OCI-LY1 (cell line): ENCODE measurements at regions not wholly inside any gene's neighbourhood (a gene's known extent, or its start where the extent isn't known, plus 50 kb on each side); places are given as distances from the start of the nearest gene placed in this dataset.
"Not testable (repeated sequence)": the region's sequence is repeated elsewhere in the genome, so short reads cannot be mapped to it uniquely, and the experiment has no call there.

Source experiments
- H2AFZ ChIP-seq: fragments of 200-600 bp; sonication (generic), shearing (Covaris generic); 2 replicates; pipeline ENCODE4 v1.6.0; 2014; ENCODE audit warnings: antibody characterized with exemption, mild to moderate bottlenecking, low read length
- H3F3A ChIP-seq: fragments of 200-600 bp; sonication (generic), shearing (Covaris generic); 2 replicates; pipeline ENCODE4 v1.6.0; 2014; ENCODE audit warnings: mild to moderate bottlenecking, antibody characterized with exemption, low read length, moderate library complexity; ENCODE audit not compliant: insufficient read depth
- H3K27ac ChIP-seq: fragments of 200-600 bp; sonication (generic); 2 replicates; pipeline ENCODE4 v1.5.1; 2014; ENCODE audit warnings: low read length, mixed run types, mild to moderate bottlenecking, low read depth; ENCODE audit not compliant: poor library complexity, severe bottlenecking
- H3K27me3 ChIP-seq: fragments of 200-600 bp; sonication (generic); 2 replicates; pipeline ENCODE4 v1.6.0; 2014; ENCODE audit warnings: antibody characterized with exemption, mild to moderate bottlenecking, low read length, moderate library complexity; ENCODE audit not compliant: insufficient read depth
- H3K36me3 ChIP-seq: fragments of 200-600 bp; sonication (generic); 2 replicates; pipeline ENCODE4 v1.6.1; 2014; ENCODE audit warnings: mild to moderate bottlenecking, antibody characterized with exemption, low read length, moderate library complexity, mixed read lengths; ENCODE audit not compliant: insufficient read depth
- H3K4me1 ChIP-seq: fragments of 200-600 bp; sonication (generic); 2 replicates; pipeline ENCODE4 v1.5.1; 2014; ENCODE audit warnings: mild to moderate bottlenecking, low read length, moderate library complexity; ENCODE audit not compliant: insufficient read depth, severe bottlenecking
- H3K4me2 ChIP-seq: fragments of 200-600 bp; sonication (generic), shearing (Covaris generic); 2 replicates; pipeline ENCODE4 v1.6.1; 2014; ENCODE audit warnings: low read length
- H3K4me3 ChIP-seq: fragments of 200-600 bp; sonication (generic); 2 replicates; pipeline ENCODE4 v1.5.1; 2014; ENCODE audit warnings: low read length, low read depth, mild to moderate bottlenecking, mixed read lengths; ENCODE audit not compliant: poor library complexity, severe bottlenecking
- H3K79me2 ChIP-seq: fragments of 200-600 bp; shearing (Covaris generic); 2 replicates; pipeline ENCODE4 v1.6.1; 2016; ENCODE audit warnings: mixed run types, low read length, mixed read lengths; ENCODE audit not compliant: insufficient read depth
- H3K9ac ChIP-seq: fragments of 200-600 bp; sonication (generic), shearing (Covaris generic); 2 replicates; pipeline ENCODE4 v1.6.1; 2014; ENCODE audit warnings: mild to moderate bottlenecking, low read length, mixed read lengths
- H3K9me2 ChIP-seq: fragments of 200-600 bp; sonication (generic), shearing (Covaris generic); 2 replicates; pipeline ENCODE4 v1.6.1; 2014; ENCODE audit warnings: low read depth, mild to moderate bottlenecking, low read length, mixed read lengths
- H3K9me3 ChIP-seq: fragments of 200-600 bp; shearing (Covaris generic); 2 replicates; pipeline ENCODE4 v1.6.1; 2014; ENCODE audit warnings: low read length, mixed read lengths
- H4K20me1 ChIP-seq: fragments of 200-600 bp; sonication (generic), shearing (Covaris generic); 2 replicates; pipeline ENCODE4 v1.6.0; 2016; ENCODE audit warnings: mild to moderate bottlenecking, low read length; ENCODE audit not compliant: insufficient read depth
- EZH2 ChIP-seq: fragments of 200-600 bp; sonication (generic), shearing (Covaris generic); IDR thresholded peaks from 2 replicates; pipeline ENCODE4 v1.8.0; 2017; ENCODE audit warnings: borderline replicate concordance, mixed run types, mild to moderate bottlenecking, antibody characterized with exemption, low read length, moderate library complexity, mixed read lengths
- TF ChIP-seq, protein P1 (sequence below): fragments of 200-600 bp; sonication (generic), shearing (Covaris generic); IDR thresholded peaks from 2 replicates; pipeline ENCODE4 v1.5.1; 2017; ENCODE audit warnings: mild to moderate bottlenecking, antibody characterized with exemption, low read length, moderate library complexity, mixed read lengths

DNA sequence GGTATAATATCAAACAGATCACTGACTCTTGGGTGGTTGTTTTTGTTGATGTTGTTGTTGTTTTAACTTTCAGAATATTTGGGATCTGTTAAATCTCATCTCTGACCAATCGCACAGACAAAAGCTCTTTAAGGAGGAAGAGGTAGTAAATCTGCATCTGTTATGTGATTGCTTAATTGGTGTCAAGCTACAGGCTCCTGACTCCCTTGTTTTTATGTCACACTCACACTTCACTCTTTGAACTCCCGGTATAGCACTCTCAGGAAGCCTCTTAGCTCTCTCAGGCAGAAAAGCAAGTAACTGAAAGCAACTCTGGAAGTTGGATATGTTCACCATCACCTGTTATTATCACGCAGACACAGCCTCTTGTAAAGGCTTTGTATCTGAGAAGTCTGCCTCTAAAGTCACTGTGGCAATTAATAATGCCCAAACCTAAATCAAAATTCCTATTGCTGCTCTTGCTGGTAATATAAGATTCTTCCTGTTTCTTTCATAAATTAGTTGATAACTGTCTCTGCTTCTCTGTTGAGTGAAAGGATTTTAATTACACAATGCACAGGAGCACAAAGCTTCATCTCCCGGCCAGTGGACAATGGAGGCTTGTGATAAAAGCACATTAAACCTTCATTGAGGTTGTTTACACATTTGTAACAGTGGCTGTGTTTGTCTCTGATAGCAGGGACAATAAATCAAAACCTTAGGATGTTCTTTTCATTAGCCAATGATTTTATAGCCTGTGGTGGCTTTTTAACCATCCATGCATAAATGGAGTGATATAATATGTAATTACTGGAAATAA, 576.7 kb downstream of the MFSD1 start:
- Histone ChIP-seq H3K4me2 (no peak overlapping the region), H3K79me2 (no peaks in the 10 kb centered on the region), H3K36me3 (no peaks in the 10 kb centered on the region), H3K9me3 (no peaks in the 10 kb centered on the region), H3K4me3 (no peak overlapping the region), H3F3A (no peaks in the 10 kb centered on the region), H3K4me1 (no peaks in the 10 kb centered on the region), H3K27me3 (no peaks in the 10 kb centered on the region), H4K20me1 (no peaks in the 10 kb centered on the region), H3K9me2 (no peaks in the 10 kb centered on the region), H3K9ac (no peak overlapping the region), H3K27ac (no peak overlapping the region), H2AFZ (no peak overlapping the region)
- TF ChIP-seq, protein P1, sequence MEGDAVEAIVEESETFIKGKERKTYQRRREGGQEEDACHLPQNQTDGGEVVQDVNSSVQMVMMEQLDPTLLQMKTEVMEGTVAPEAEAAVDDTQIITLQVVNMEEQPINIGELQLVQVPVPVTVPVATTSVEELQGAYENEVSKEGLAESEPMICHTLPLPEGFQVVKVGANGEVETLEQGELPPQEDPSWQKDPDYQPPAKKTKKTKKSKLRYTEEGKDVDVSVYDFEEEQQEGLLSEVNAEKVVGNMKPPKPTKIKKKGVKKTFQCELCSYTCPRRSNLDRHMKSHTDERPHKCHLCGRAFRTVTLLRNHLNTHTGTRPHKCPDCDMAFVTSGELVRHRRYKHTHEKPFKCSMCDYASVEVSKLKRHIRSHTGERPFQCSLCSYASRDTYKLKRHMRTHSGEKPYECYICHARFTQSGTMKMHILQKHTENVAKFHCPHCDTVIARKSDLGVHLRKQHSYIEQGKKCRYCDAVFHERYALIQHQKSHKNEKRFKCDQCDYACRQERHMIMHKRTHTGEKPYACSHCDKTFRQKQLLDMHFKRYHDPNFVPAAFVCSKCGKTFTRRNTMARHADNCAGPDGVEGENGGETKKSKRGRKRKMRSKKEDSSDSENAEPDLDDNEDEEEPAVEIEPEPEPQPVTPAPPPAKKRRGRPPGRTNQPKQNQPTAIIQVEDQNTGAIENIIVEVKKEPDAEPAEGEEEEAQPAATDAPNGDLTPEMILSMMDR, result no peak
- no peak for TF ChIP-seq EZH2

DNA sequence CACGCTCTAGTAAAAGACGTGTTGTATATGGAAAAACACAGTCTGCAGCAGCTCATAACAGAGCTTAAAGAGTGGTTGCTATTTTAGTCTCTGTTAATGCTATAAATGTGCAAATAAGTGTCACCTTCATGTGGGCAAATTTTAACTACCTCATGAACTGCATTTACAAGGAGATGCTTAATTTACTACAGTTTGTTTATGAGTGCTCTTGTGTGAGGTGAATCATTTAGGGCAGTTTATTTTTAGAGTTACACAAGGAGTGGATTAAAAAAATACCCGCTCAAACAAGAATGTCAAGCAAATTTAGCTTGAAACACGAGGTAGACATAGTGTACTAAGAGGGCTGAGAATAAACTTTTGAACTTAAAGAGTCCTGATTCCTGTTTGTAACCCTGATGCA, 579.0 kb downstream of the MFSD1 start:
- Histone ChIP-seq H3K9me2 (no peaks in the 10 kb centered on the region), H2AFZ (no peak overlapping the region), H3K4me2 (no peak overlapping the region), H3K27me3 (no peaks in the 10 kb centered on the region), H4K20me1 (no peaks in the 10 kb centered on the region), H3K4me1 (no peaks in the 10 kb centered on the region), H3K36me3 (no peaks in the 10 kb centered on the region), H3K4me3 (no peak overlapping the region), H3F3A (no peaks in the 10 kb centered on the region), H3K27ac (no peak overlapping the region), H3K79me2 (no peaks in the 10 kb centered on the region), H3K9ac (no peak overlapping the region), H3K9me3 (no peaks in the 10 kb centered on the region)
- TF ChIP-seq, protein P1, result no peak
- no peak for TF ChIP-seq EZH2

DNA sequence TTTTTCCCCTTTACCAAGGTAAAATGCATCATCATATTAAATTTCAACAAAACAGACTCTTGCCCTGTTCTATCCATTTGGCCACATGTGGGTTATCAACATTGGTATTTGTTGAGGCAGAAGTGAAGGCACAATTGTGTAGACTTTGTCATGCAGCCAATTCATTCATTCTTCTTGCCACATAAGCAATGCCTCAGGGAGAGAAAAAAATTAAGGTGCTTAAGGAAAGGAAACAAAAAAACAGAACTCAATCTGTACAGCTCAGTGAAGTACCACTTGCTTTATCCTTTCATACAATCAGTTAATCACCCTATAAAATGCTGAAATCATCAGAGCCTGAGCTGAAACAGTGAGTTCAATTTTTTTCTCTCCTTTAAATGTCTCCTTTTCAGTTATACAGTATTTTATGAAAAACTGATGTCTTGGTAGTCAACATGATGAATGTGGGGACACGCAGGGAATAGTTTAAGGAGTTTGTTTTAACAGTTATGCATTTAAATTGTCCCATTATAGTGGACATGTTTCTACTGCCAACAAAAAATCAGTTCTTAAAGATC, 588.9 kb downstream of the MFSD1 start:
- no peak overlapping the region for H3K9ac ChIP-seq
- H2AFZ ChIP-seq, result no peak overlapping the region
- H3K9me2 ChIP-seq, result no peaks in the 10 kb centered on the region
- no peaks in the 10 kb centered on the region for H3K79me2 ChIP-seq
- no peak overlapping the region for H3K4me2 ChIP-seq
- no peaks in the 10 kb centered on the region for H4K20me1 ChIP-seq
- H3K4me1 ChIP-seq, result no peaks in the 10 kb centered on the region
- TF ChIP-seq, protein P1, result no peak
- no peak for TF ChIP-seq EZH2
- no peak overlapping the region for H3K27ac ChIP-seq
- no peaks in the 10 kb centered on the region for H3F3A ChIP-seq
- no peaks in the 10 kb centered on the region for H3K27me3 ChIP-seq
- H3K9me3 ChIP-seq, result no peaks in the 10 kb centered on the region
- H3K36me3 ChIP-seq, result no peaks in the 10 kb centered on the region
- H3K4me3 ChIP-seq, result no peak overlapping the region

DNA sequence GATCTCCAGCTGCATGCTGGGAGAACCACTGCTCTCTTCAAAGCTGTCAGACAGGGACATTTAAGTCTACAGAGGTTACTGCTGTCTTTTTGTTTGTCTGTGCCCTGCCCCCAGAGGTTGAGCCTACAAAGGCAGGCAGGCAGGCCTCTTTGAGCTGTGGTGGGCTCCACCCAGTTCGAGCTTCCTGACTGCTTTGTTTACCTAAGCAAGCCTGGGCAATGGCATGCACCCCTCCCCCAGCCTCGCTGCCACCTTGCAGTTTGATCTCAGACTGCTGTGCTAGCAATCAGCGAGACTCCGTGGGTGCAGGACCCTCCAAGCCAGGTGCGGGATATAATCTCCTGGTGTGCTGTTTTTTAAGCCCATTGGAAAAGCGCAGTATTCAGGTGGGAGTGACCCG, 591.0 kb upstream of the IL12A start:
- not testable (repeated sequence) for H2AFZ ChIP-seq, H3F3A ChIP-seq, H3K27me3 ChIP-seq, H3K9me3 ChIP-seq, H3K27ac ChIP-seq, H3K9me2 ChIP-seq, H3K36me3 ChIP-seq, H3K9ac ChIP-seq, H3K4me1 ChIP-seq, H3K4me3 ChIP-seq, H3K4me2 ChIP-seq, H3K79me2 ChIP-seq, H4K20me1 ChIP-seq
